ENCODE measurements at regions not wholly inside any gene's neighbourhood (a gene's known extent, or its start where the extent isn't known, plus 50 kb on each side); places are given as distances from the start of the nearest gene placed in this dataset.

DNA sequence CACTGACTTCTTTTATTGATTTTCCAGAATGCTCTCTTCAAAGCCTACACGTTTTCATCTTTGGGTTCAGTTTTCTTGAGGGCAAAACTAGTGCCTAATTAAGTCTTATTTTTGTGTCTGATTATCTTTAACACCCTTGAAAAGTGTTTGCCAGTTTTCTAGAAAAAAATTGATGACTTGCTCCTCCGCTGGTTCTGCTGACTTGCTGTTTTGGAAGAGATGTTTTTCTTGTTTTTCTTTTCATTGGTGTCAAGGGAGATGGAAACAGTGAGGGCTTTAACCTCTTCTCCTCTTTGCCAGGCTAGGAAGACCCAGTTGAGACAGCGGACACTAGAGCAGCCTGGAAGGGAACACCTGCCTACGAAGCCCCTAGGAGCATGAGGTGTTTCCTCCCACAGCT lies 123.7 kb upstream of the EEPD1 start:
- Histone ChIP-seq H3K9me1 (ENCODE audit: insufficient read depth, low read length) (no peaks in the 10 kb centered on the region), H2AFZ (replicated peaks; ENCODE audit: low read length, poor library complexity) (no peak overlapping the region), H3K4me2 (ENCODE audit: low read depth, low read length) (no peak overlapping the region), H3K9me3 (ENCODE audit: control insufficient read depth, insufficient read depth, low read length) (no peaks in the 10 kb centered on the region), H3K4ac (ENCODE audit: low read depth, low read length) (no peak overlapping the region), H3K4me1 (ENCODE audit: control insufficient read depth, insufficient read depth, low read length) (peaks cover 3% of the 10 kb centered on the region; the same call in 1 of the 2 replicates), H4K91ac (ENCODE audit: insufficient read depth, low read depth, low read length) (no peak overlapping the region), H2BK120ac (ENCODE audit: low read depth, low read length) (no peak overlapping the region), H4K8ac (ENCODE audit: low read depth in 2 of 2, low read length in 2 of 2) (no peak overlapping the region), H3K27ac (ENCODE audit: insufficient read depth, low read length) (no peak overlapping the region), H3K27me3 (ENCODE audit: control insufficient read depth, insufficient read depth, low read length) (peaks cover 41% of the 10 kb centered on the region), H2BK20ac (ENCODE audit: low read depth, low read length) (no peak overlapping the region), H2AK5ac (ENCODE audit: low read depth, low read length) (no peak overlapping the region), H3K23ac (ENCODE audit: low read depth, low read length) (no peak overlapping the region), H3K14ac (replicated peaks; ENCODE audit: low read depth, low read length) (no peak overlapping the region), H3K18ac (ENCODE audit: low read depth, low read length) (no peak overlapping the region), H3K4me3 (ENCODE audit: insufficient read depth, low read depth, low read length) (no peak overlapping the region), H3K36me3 (ENCODE audit: control insufficient read depth, insufficient read depth, low read length) (no peaks in the 10 kb centered on the region), H4K5ac (ENCODE audit: low read depth, low read length) (no peak overlapping the region), H3K56ac (ENCODE audit: extremely low read depth, insufficient read depth, low read length) (no peak overlapping the region), H2BK5ac (ENCODE audit: low read depth, low read length, poor library complexity, severe bottlenecking) (no peak overlapping the region), H3K9ac (ENCODE audit: low read depth, low read length) (no peak overlapping the region), H4K20me1 (ENCODE audit: insufficient read depth, low read length) (no peaks in the 10 kb centered on the region), H2AK9ac (replicated peaks; ENCODE audit: low read depth, low read length, poor library complexity) (no peak overlapping the region), H3K79me1 (ENCODE audit: low read depth in 1 of 2, low read length in 2 of 2) (no peaks in the 10 kb centered on the region), H2BK15ac (ENCODE audit: low read depth, low read length) (no peak overlapping the region)
- TF ChIP-seq, protein P1, sequence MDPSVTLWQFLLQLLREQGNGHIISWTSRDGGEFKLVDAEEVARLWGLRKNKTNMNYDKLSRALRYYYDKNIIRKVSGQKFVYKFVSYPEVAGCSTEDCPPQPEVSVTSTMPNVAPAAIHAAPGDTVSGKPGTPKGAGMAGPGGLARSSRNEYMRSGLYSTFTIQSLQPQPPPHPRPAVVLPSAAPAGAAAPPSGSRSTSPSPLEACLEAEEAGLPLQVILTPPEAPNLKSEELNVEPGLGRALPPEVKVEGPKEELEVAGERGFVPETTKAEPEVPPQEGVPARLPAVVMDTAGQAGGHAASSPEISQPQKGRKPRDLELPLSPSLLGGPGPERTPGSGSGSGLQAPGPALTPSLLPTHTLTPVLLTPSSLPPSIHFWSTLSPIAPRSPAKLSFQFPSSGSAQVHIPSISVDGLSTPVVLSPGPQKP (IDR thresholded peaks at IDR 0.05; ENCODE audit: borderline replicate concordance, low read depth, low read length): no peak
- TF ChIP-seq CHD1 (IDR thresholded peaks at IDR 0.05; ENCODE audit: low read depth, low read length) (no peak), RCOR1 (IDR thresholded peaks at IDR 0.05; ENCODE audit: insufficient replicate concordance, low read length) (no peak), NFE2L2 (IDR thresholded peaks at IDR 0.05; ENCODE audit: low read depth, low read length) (no peak), MAZ (IDR thresholded peaks at IDR 0.05; ENCODE audit: borderline replicate concordance, low read depth, low read length) (no peak), POLR2A (IDR thresholded peaks at IDR 0.05; ENCODE audit: low read depth, low read length) (no peak), CEBPB (IDR thresholded peaks at IDR 0.05; ENCODE audit: low read depth, low read length) (no peak)
- TF ChIP-seq, protein P2, sequence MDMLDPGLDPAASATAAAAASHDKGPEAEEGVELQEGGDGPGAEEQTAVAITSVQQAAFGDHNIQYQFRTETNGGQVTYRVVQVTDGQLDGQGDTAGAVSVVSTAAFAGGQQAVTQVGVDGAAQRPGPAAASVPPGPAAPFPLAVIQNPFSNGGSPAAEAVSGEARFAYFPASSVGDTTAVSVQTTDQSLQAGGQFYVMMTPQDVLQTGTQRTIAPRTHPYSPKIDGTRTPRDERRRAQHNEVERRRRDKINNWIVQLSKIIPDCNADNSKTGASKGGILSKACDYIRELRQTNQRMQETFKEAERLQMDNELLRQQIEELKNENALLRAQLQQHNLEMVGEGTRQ (IDR thresholded peaks at IDR 0.05; ENCODE audit: low read depth, low read length): no peak
- ChIA-PET POLR2A (ENCODE audit: unreplicated experiment) (no interaction called here), CTCF (no interaction called here)
- ATAC-seq (ENCODE audit: low read depth) (no peak), DNase-seq (no peak)
- intact Hi-C loops (cut with micrococcal nuclease): no loop called here
- in situ Hi-C loops (cut with MboI; ENCODE audit: low sequenced_read_pairs): no loop called here
- dilution Hi-C loops (cut with HindIII; ENCODE audit: low sequenced_read_pairs, unreplicated experiment): no loop called here
- WGBS, 2 experiments (ENCODE audit: extremely low coverage in 2 of 2, insufficient read length in 1 of 2): no CpG with 5 or more reads among the region's 4 CpGs
- BruUV-seq (replicated peaks): no TSS peak
